SK-N-SH treated with all-trans-retinoic acid at 6 μM for 48 hours (cell line): ENCODE measurements at regions not wholly inside any gene's neighbourhood (a gene's known extent, or its start where the extent isn't known, plus 50 kb on each side); places are given as distances from the start of the nearest gene placed in this dataset.

ENCODE experiments used
- ARNTL ChIP-seq: fragments of 450-650 bp; formaldehyde crosslinking; IDR thresholded peaks from 2 replicates; pipeline ENCODE4 v1.5.0; 2020; ENCODE audit warnings: low read depth, mild to moderate bottlenecking, moderate library complexity, borderline replicate concordance
- BACH2 ChIP-seq: fragments of 250-450 bp; sonication (Bioruptor Pico); IDR thresholded peaks from 2 replicates; pipeline ENCODE4 v1.9.0; 2021; ENCODE audit warnings: mild to moderate bottlenecking, borderline replicate concordance
- POU6F1 ChIP-seq: fragments of 250-450 bp; sonication (Bioruptor Pico); IDR thresholded peaks from 2 replicates; pipeline ENCODE4 v1.8.0; 2021; ENCODE audit warnings: low read depth, mild to moderate bottlenecking, moderate library complexity, borderline replicate concordance
- PPARA ChIP-seq: fragments of 250-450 bp; sonication (Bioruptor Pico); IDR thresholded peaks from 2 replicates; pipeline ENCODE4 v1.5.0; 2020; ENCODE audit warnings: mild to moderate bottlenecking, borderline replicate concordance
- SNAI2 ChIP-seq: fragments of 250-450 bp; sonication (Bioruptor Pico); IDR thresholded peaks from 2 replicates; pipeline ENCODE4 v1.5.0; 2020; ENCODE audit warnings: mild to moderate bottlenecking, moderate library complexity
- TCF4 ChIP-seq: fragments of 250-450 bp; sonication (Bioruptor Pico); IDR thresholded peaks from 2 replicates; pipeline ENCODE4 v1.8.0; 2021; ENCODE audit warnings: mild to moderate bottlenecking, moderate library complexity, borderline replicate concordance
- ZNF8 ChIP-seq: fragments of 450-650 bp; formaldehyde crosslinking; IDR thresholded peaks from 2 replicates; pipeline ENCODE4 v1.5.0; 2020; ENCODE audit warnings: mild to moderate bottlenecking, moderate library complexity

GRCh38 chr6:77105091-77105490, 358.2 kb downstream of the HTR1B start:
- TF ChIP-seq ZNF8 (CRISPR knock-in tag) (no peak), SNAI2 (no peak), TCF4 (CRISPR knock-in tag) (no peak), ARNTL (CRISPR knock-in tag) (no peak), PPARA (no peak), BACH2 (CRISPR knock-in tag) (no peak), POU6F1 (CRISPR knock-in tag) (no peak)
